HG02981 (cell line): ENCODE measurements at regions not wholly inside any gene's neighbourhood (a gene's known extent, or its start where the extent isn't known, plus 50 kb on each side); places are given as distances from the start of the nearest gene placed in this dataset.
"Not testable (repeated sequence)": the region's sequence is repeated elsewhere in the genome, so short reads cannot be mapped to it uniquely, and the experiment has no call there.

Source experiments
- ATAC-seq: cut with Tn5 transposase; IDR thresholded peaks from one replicate; pipeline ENCODE4 v1.9.1; 2021; ENCODE audit warnings: mild to moderate bottlenecking, moderate library complexity; ENCODE audit not compliant: unreplicated experiment

DNA sequence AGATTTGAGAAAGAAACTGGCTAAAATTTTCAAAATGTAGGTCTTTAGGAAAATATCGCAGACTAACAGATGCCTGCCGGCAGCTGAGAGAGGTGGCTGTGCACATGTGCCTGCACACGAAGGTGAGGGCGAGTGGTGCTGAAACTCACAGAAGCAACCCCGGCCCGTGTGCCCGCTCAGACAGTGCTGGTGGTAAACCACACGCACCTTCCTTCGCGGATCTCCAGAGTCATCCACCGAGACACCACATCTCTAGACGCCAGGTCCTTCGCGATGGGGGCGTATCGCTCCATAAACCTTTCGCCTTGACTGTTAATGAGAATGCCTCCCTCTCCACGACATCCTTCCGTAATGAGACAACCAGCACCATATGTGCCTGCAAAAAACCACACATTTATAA is 68.5 kb upstream of the TNK2 start:
- not testable (repeated sequence) for ATAC-seq

DNA sequence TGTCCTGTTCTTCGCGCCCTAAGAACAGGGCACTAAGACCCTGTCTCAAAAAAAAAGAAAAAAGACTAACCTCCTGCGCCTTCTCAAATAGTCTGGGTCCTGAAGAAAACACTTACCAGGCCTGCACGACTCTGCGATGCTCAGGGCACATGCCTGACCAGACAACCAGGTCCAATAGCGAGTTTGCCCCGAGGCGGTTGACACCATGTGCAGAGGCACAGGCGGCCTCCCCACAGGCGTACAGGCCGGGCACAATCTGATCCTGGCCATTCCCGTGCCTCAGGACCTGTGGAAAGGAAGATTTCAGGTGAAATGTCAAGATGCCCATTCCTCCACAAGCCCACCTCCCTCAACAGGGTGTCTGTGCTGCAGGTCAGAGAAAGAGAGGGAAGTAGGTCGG is 65.9 kb upstream of the TNK2 start:
- not testable (repeated sequence) for ATAC-seq

- not testable (repeated sequence) for ATAC-seq
Observed at GRCh38 chr3:195970873-195971272, 62.5 kb upstream of the TNK2 start.

- not testable (repeated sequence) for ATAC-seq
Observed at GRCh38 chr3:195969838-195970776, 61.8 kb upstream of the TNK2 start.

DNA sequence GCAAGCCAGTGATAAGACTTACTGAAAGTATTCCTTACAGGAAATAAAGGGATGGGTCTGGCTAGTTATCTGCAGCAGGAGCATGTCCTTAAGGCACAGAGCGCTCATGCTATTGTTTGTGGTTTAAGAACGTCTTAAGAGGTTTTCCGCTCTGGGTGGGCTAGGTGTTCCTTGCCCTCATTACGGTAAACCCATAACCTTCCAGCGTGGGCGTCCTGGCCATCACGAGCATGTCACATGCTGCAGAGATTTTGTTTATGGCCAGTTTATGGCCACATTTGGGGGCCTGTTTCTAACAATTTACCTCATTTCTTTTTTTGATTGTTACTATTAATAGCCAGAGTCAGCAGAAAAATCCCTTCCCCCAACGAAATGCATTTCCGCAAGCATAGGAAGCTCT is 61.0 kb upstream of the TNK2 start:
- not testable (repeated sequence) for ATAC-seq

- ATAC-seq, result not testable (repeated sequence)
Observed at GRCh38 chr3:195968104-195968503, 59.8 kb upstream of the TNK2 start.

DNA sequence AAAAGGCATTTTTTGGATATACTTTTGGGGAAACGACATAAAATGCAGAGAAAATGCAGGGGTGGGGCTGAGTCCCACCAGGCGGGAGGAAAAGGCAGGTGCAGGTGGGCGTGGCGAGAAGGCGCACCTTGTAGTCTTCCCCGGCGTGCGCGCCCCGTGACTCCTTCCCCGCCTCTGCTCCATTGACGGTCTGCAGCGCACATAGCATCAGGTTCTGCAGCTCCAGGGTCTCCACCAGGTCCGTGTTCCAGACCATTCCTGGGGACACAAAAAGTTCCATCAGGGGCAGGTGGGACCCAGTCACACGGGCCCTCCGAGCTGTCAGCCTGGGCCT is 59.0 kb upstream of the TNK2 start:
- ATAC-seq, result not testable (repeated sequence)

- not testable (repeated sequence) for ATAC-seq
Observed at GRCh38 chr3:195966563-195967386, 58.4 kb upstream of the TNK2 start.

DNA sequence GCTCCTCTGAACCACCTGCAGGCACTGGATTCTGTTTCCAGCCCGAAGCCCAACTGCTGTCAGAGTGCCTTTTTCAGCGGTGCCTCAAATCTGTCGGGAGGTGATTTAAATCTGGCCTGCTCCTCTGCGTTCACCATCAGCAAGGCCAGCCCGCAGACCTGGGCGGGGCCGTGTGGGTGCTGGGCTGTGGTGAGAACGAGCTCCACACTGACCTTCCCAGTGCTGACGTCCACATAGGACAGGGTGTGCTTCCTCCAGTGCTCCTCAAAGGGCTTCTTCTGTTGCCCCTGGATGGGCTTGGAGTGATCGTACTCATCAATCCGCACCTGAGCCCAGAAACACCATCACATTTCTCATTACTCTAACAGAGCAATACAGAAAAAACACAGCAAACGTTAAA is 56.9 kb upstream of the TNK2 start:
- not testable (repeated sequence) for ATAC-seq

DNA sequence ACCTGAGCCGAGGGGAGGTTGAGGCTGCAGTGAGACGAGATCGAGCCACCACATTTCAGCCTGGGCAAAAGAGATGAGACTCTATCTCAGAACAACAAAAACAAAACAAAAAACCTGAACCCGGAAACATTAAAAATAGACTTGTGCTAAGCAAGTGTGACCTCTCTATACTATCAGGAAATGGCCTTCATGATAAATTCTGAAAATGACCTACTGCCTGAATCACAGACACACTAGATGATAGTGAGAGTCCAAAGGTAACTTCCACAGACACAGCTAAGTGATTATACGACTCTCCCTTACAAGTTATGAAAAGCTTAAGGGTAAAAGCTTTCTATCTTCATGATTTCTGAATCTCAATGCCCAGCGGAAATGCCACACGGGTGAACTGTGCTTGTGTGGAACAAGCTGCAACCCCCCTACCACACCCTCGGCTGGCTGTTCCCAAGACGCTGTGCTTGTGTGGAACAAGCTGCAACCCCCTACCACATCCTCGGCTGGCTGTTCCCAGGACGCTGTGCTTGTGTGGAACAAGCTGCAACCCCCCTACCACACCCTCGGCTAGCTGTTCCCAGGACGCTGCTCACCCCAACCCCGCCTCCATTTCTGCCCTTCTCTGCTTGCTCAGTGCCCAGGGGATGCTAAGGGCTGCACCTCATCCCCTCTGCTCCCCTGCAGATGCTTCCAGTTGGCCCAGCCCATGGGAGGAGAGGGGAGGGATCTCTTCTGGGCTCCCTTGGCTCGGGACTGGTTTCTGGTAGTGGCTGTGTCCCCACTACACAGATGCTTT is 56.2 kb upstream of the TNK2 start:
- not testable (repeated sequence) for ATAC-seq

GRCh38 chr3:195962222-195962621 is 53.9 kb upstream of the TNK2 start:
- not testable (repeated sequence) for ATAC-seq

DNA sequence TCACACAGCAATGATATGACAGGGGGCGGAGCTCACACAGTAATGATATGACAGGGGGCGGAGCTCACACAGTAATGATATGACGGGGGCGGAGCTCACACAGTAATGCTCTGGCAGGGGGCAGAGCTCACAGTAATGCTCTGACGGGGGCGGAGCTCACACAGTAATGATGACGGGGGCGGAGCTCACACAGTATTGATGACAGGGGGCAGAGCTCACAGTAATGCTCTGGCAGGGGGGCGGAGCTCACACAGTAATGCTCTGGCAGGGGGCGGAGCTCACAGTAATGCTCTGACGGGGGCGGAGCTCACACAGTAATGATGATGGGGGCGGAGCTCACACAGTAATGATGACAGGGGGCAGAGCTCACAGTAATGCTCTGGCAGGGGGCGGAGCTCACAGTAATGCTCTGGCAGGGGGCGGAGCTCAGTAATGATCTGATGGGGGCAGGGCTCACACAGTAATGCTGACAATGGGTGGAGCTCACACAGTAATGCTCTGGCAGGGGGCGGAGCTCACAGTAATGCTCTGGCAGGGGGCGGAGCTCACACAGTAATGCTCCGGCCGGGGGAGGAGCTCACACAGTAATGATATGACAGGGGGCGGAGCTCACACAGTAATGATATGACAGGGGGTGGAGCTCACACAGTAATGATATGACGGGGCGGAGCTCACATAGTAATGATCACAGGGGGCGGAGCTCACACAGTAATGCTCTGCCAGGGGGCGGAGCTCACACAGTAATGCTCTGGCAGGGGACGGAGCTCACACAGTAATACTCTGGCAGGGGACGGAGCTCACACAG is 52.8 kb upstream of the TNK2 start:
- ATAC-seq, result not testable (repeated sequence)

DNA sequence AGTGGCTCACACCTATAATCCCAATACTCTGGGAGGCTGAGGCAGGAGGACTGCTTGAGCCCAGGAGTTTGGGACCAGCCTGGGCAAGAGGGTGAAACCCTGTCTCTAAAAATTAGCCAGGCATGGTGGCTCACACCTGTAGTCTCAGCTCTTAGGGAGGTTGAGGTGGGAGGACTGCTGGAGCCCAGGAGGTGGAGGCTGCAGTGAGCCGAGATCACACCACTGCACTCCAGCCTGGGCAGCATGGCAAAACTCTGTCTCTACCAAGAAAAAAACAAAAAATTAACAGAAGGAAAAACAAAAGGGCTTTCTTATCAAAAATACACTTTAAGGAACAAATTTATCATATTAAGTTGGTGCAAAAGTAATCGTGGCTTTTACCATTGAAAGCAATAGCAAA is 51.8 kb upstream of the TNK2 start:
- ATAC-seq, result not testable (repeated sequence)

GRCh38 chr3:195959367-195960157 is 51.2 kb upstream of the TNK2 start:
- ATAC-seq, result not testable (repeated sequence)

DNA sequence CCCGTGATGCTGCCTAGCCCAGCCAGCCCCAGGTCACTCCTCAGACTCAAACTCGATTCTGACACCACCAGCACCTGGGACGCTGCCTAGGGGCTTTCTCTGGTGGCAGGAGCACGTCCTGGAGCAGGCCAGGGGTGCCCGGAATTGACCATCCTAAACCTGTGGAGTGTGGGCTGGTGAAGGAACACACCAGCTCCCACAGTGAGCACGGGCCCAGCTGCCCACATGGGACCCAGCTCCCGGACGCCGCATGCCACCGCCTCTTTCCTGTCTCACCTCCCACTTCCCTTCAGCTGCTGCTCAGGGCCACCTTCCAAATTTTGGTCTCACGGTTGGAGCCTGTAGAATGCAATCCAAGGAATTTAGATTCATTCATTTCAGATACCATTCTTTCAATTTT is 50.4 kb upstream of the TNK2 start:
- ATAC-seq, result not testable (repeated sequence)
